Liver (tissue), 8 donors: ENCODE measurements at regions not wholly inside any gene's neighbourhood (a gene's known extent, or its start where the extent isn't known, plus 50 kb on each side); places are given as distances from the start of the nearest gene placed in this dataset.

Experiments
- DNase-seq: peaks from one replicate; pipeline ENCODE4 v3.0.0-alpha.2; 2017; ENCODE audit warnings: low spot score
- H3K27ac ChIP-seq, 2 donors: one replicate each; pipeline ENCODE4 v1.7.0; 2013; ENCODE audit warnings: inconsistent platforms in 2 of 2, low read length in 2 of 2, control low read depth in 1 of 2, low read depth in 1 of 2, mild to moderate bottlenecking in 1 of 2
- H3K27me3 ChIP-seq, 4 donors: one replicate each; pipeline versions ENCODE4 v1.6.1 to v1.7.0; 2013; ENCODE audit warnings: low read length in 3 of 4, inconsistent platforms in 1 of 4, mild to moderate bottlenecking in 1 of 4, moderate library complexity in 1 of 4; ENCODE audit not compliant: control insufficient read depth in 4 of 4, insufficient read depth in 4 of 4
- H3K36me3 ChIP-seq, 4 donors: one replicate each; pipeline versions ENCODE4 v1.6.1 to v1.7.0; 2013; ENCODE audit warnings: low read length in 3 of 4, mild to moderate bottlenecking in 3 of 4, low read depth in 1 of 4, moderate library complexity in 1 of 4; ENCODE audit not compliant: control insufficient read depth in 4 of 4, insufficient read depth in 3 of 4
- H3K4me1 ChIP-seq, 4 donors: one replicate each; pipeline versions ENCODE4 v1.6.1 to v1.7.0; 2013; ENCODE audit warnings: low read length in 3 of 4, mild to moderate bottlenecking in 3 of 4, moderate library complexity in 1 of 4; ENCODE audit not compliant: control insufficient read depth in 4 of 4, insufficient read depth in 4 of 4
- H3K4me3 ChIP-seq, 3 donors: one replicate each; pipeline versions ENCODE4 v1.6.1 to v1.7.0; 2013; ENCODE audit warnings: low read length in 3 of 3, control low read depth in 1 of 3, low read depth in 1 of 3, mild to moderate bottlenecking in 1 of 3
- H3K9ac ChIP-seq, 2 donors: one replicate each; pipeline ENCODE4 v1.7.0; 2013; ENCODE audit warnings: low read length in 2 of 2, mild to moderate bottlenecking in 2 of 2, moderate library complexity in 2 of 2, control low read depth in 1 of 2, low read depth in 1 of 2
- H3K9me3 ChIP-seq, 4 donors: one replicate each; pipeline versions ENCODE4 v1.6.1 to v1.7.0; 2013; ENCODE audit warnings: low read length in 3 of 4; ENCODE audit not compliant: control insufficient read depth in 4 of 4
- FOXA1 ChIP-seq: IDR thresholded peaks from 2 replicates; pipeline ENCODE4 v1.6.1; 2016; ENCODE audit warnings: antibody characterized with exemption
- FOXA2 ChIP-seq: IDR thresholded peaks from 2 replicates; pipeline ENCODE4 v1.6.1; 2016; ENCODE audit warnings: antibody characterized with exemption
- GABPA ChIP-seq, 2 donors: IDR thresholded peaks in 1 of 2; conservative IDR thresholded peaks in 1 of 2; 2 replicates each; pipeline ENCODE4 v1.6.1; 2016; ENCODE audit warnings: antibody characterized with exemption in 2 of 2, mild to moderate bottlenecking in 1 of 2, moderate library complexity in 1 of 2
- TAF1 ChIP-seq: conservative IDR thresholded peaks from 2 replicates; pipeline ENCODE4 v1.6.1; 2016; ENCODE audit warnings: antibody characterized with exemption, mild to moderate bottlenecking
- YY1 ChIP-seq: IDR thresholded peaks from 2 replicates; pipeline ENCODE4 v1.6.1; 2016; ENCODE audit warnings: antibody characterized with exemption, mild to moderate bottlenecking
- WGBS: extraction: QIAGEN DNeasy Blood & Tissue Kit; methylation state at CpG from one replicate; pipeline ENCODE4 v1.1.7; 2013; 5-methylcytosine and 5-hydroxymethylcytosine counted together
- TF ChIP-seq, protein P1 (sequence below): IDR thresholded peaks from 2 replicates; pipeline ENCODE4 v1.6.1; 2016; ENCODE audit warnings: antibody characterized with exemption
- TF ChIP-seq, protein P2 (sequence below): IDR thresholded peaks from 2 replicates; pipeline ENCODE4 v1.6.1; 2016; ENCODE audit warnings: antibody characterized with exemption
- TF ChIP-seq, protein P3 (sequence below): fragments of 150-350 bp; IDR thresholded peaks from 2 replicates; pipeline ENCODE4 v1.5.1; 2017; ENCODE audit warnings: improper control_type of control experiment, low read depth, low read length; ENCODE audit not compliant: missing input control
- TF ChIP-seq, protein P4 (sequence below): IDR thresholded peaks from 2 replicates; pipeline ENCODE4 v1.6.1; 2016; ENCODE audit warnings: antibody characterized with exemption
- TF ChIP-seq, protein P5 (sequence below): IDR thresholded peaks from 2 replicates; pipeline ENCODE4 v1.6.1; 2016; ENCODE audit warnings: antibody characterized with exemption, mild to moderate bottlenecking
- donor health status: healthy.
- donor health status: healthy.
- donor health status: healthy.
- donor health status: healthy.
- donor health status: healthy.

DNA sequence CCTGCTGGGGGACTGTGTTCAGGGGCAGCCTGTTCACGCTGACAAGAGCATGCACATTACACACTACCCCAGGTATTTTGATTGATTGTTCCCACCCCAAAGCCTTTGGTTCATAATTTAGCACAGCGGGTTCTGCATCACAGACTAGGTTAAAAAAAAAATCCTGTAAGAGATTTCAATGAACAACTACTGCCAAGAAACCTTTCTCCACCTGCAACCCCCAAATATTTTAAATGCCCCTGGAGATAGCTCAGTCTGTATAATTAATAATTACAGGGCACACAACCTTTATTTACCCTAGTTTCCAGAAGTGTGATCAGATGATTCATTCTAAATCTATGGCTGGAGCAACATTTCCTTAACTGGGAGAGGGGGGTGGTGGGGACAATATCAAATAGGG is 87.6 kb downstream of the NR2F2 start:
- H3K9ac ChIP-seq = no peak overlapping the region
- H3K27me3 ChIP-seq = peaks cover 8 to 32% (median 16%) of the 10 kb centered on the region in 4 donors
- no peaks in the 10 kb centered on the region for H3K9me3 ChIP-seq
- DNase-seq = no peak
- no peak overlapping the region for H3K4me3 ChIP-seq
- TF ChIP-seq, protein P1, sequence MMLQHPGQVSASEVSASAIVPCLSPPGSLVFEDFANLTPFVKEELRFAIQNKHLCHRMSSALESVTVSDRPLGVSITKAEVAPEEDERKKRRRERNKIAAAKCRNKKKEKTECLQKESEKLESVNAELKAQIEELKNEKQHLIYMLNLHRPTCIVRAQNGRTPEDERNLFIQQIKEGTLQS = no peak
- TF ChIP-seq, protein P2, sequence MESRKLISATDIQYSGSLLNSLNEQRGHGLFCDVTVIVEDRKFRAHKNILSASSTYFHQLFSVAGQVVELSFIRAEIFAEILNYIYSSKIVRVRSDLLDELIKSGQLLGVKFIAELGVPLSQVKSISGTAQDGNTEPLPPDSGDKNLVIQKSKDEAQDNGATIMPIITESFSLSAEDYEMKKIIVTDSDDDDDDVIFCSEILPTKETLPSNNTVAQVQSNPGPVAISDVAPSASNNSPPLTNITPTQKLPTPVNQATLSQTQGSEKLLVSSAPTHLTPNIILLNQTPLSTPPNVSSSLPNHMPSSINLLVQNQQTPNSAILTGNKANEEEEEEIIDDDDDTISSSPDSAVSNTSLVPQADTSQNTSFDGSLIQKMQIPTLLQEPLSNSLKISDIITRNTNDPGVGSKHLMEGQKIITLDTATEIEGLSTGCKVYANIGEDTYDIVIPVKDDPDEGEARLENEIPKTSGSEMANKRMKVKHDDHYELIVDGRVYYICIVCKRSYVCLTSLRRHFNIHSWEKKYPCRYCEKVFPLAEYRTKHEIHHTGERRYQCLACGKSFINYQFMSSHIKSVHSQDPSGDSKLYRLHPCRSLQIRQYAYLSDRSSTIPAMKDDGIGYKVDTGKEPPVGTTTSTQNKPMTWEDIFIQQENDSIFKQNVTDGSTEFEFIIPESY = no peak
- TF ChIP-seq, protein P3, sequence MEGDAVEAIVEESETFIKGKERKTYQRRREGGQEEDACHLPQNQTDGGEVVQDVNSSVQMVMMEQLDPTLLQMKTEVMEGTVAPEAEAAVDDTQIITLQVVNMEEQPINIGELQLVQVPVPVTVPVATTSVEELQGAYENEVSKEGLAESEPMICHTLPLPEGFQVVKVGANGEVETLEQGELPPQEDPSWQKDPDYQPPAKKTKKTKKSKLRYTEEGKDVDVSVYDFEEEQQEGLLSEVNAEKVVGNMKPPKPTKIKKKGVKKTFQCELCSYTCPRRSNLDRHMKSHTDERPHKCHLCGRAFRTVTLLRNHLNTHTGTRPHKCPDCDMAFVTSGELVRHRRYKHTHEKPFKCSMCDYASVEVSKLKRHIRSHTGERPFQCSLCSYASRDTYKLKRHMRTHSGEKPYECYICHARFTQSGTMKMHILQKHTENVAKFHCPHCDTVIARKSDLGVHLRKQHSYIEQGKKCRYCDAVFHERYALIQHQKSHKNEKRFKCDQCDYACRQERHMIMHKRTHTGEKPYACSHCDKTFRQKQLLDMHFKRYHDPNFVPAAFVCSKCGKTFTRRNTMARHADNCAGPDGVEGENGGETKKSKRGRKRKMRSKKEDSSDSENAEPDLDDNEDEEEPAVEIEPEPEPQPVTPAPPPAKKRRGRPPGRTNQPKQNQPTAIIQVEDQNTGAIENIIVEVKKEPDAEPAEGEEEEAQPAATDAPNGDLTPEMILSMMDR = no peak
- TF ChIP-seq, protein P4, sequence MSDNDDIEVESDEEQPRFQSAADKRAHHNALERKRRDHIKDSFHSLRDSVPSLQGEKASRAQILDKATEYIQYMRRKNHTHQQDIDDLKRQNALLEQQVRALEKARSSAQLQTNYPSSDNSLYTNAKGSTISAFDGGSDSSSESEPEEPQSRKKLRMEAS = no peak
- TF ChIP-seq FOXA2 (no peak), TAF1 (no peak), GABPA (IDR thresholded peaks at IDR 0.05 in 1 of 2, conservative IDR thresholded peaks at IDR 0.05 in 1 of 2) (no peak)
- TF ChIP-seq, protein P5, sequence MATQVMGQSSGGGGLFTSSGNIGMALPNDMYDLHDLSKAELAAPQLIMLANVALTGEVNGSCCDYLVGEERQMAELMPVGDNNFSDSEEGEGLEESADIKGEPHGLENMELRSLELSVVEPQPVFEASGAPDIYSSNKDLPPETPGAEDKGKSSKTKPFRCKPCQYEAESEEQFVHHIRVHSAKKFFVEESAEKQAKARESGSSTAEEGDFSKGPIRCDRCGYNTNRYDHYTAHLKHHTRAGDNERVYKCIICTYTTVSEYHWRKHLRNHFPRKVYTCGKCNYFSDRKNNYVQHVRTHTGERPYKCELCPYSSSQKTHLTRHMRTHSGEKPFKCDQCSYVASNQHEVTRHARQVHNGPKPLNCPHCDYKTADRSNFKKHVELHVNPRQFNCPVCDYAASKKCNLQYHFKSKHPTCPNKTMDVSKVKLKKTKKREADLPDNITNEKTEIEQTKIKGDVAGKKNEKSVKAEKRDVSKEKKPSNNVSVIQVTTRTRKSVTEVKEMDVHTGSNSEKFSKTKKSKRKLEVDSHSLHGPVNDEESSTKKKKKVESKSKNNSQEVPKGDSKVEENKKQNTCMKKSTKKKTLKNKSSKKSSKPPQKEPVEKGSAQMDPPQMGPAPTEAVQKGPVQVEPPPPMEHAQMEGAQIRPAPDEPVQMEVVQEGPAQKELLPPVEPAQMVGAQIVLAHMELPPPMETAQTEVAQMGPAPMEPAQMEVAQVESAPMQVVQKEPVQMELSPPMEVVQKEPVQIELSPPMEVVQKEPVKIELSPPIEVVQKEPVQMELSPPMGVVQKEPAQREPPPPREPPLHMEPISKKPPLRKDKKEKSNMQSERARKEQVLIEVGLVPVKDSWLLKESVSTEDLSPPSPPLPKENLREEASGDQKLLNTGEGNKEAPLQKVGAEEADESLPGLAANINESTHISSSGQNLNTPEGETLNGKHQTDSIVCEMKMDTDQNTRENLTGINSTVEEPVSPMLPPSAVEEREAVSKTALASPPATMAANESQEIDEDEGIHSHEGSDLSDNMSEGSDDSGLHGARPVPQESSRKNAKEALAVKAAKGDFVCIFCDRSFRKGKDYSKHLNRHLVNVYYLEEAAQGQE = no peak
- H3K4me1 ChIP-seq = peaks cover 7 to 15% (median 9%) of the 10 kb centered on the region in 4 donors
- WGBS = 15% methylated on average over 2 of the region's 2 CpGs
- H3K27ac ChIP-seq = no peak overlapping the region
- H3K36me3 ChIP-seq = no peaks in the 10 kb centered on the region

DNA sequence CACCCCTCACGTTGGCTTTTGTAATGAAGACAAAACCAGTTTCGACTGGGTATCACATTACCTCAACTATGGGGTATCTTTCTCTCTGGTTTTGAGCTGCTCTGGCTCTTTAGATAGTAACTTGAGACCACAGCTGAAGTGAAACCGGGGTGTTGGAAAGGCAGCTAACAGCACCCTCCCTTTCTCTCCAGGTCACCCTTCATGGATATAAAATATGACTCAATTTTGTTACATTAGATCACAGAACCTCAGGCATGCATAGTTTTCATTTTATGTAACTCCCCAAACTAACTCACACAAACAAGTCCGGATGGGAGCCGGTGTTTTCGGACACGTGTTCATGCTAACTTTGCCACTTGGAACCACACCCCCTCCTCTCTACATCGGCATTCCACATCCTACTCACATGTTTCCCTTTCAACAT is 90.7 kb downstream of the NR2F2 start:
- 34% methylated on average over 8 of the region's 8 CpGs for WGBS
- DNase-seq = no peak
- no peaks in the 10 kb centered on the region for H3K36me3 ChIP-seq
- H3K27ac ChIP-seq = no peak overlapping the region
- H3K27me3 ChIP-seq = peaks cover 2 to 25% (median 13%) of the 10 kb centered on the region in 4 donors
- H3K9ac ChIP-seq = no peak overlapping the region
- H3K4me1 ChIP-seq = peaks cover 5 to 12% (median 9%) of the 10 kb centered on the region in 4 donors
- no peak overlapping the region for H3K4me3 ChIP-seq
- TF ChIP-seq, protein P2 = no peak
- TF ChIP-seq YY1 (no peak), FOXA1 (no peak), GABPA (IDR thresholded peaks at IDR 0.05 in 1 of 2, conservative IDR thresholded peaks at IDR 0.05 in 1 of 2) (no peak)
- TF ChIP-seq, protein P1 = no peak
- no peaks in the 10 kb centered on the region for H3K9me3 ChIP-seq
